Neural cell (in vitro differentiated cells): ENCODE measurements at regions not wholly inside any gene's neighbourhood (a gene's known extent, or its start where the extent isn't known, plus 50 kb on each side); places are given as distances from the start of the nearest gene placed in this dataset.

Experiments used
- H2AFZ ChIP-seq: fragments of 200-600, 300-800 bp; sonication (generic), shearing (Covaris generic); 2 replicates; pipeline ENCODE4 v1.6.0; 2014; ENCODE audit warnings: low read depth, mild to moderate bottlenecking, antibody characterized with exemption, low read length, moderate library complexity
- H3F3A ChIP-seq: fragments of 200-600 bp; shearing (Covaris generic); 2 replicates; pipeline ENCODE4 v1.6.1; 2016; ENCODE audit warnings: mild to moderate bottlenecking, moderate library complexity, mixed read lengths, antibody characterized with exemption, low read length; ENCODE audit not compliant: insufficient read depth, poor library complexity, severe bottlenecking
- H3K27ac ChIP-seq: fragments of 200-600, 300-800 bp; sonication (generic), shearing (Covaris generic); 2 replicates; pipeline ENCODE4 v1.5.1; 2014; ENCODE audit warnings: mild to moderate bottlenecking, low read length, moderate library complexity
- H3K27me3 ChIP-seq: fragments of 300-800, 200-600 bp; sonication (generic), shearing (Covaris generic); 2 replicates; pipeline ENCODE4 v1.6.0; 2014; ENCODE audit warnings: mild to moderate bottlenecking, low read depth, low read length, moderate library complexity; ENCODE audit not compliant: insufficient read depth
- H3K36me3 ChIP-seq: fragments of 300-800, 200-600 bp; sonication (generic), shearing (Covaris generic); 2 replicates; pipeline ENCODE4 v1.5.1; 2014; ENCODE audit warnings: mild to moderate bottlenecking, antibody characterized with exemption, low read length, moderate library complexity; ENCODE audit not compliant: insufficient read depth
- H3K4me2 ChIP-seq: fragments of 300-800, 200-600 bp; sonication (generic), shearing (Covaris generic); 2 replicates; pipeline ENCODE4 v1.6.0; 2014; ENCODE audit warnings: mild to moderate bottlenecking, low read length
- H3K4me3 ChIP-seq: fragments of 300-800, 200-600 bp; sonication (generic), shearing (Covaris generic); 2 replicates; pipeline ENCODE4 v1.5.1; 2014; ENCODE audit warnings: mild to moderate bottlenecking, low read length, moderate library complexity
- H3K79me2 ChIP-seq: fragments of 200-600 bp; shearing (Covaris generic); replicated peaks from 2 replicates; pipeline ENCODE4 v1.6.0; 2014; ENCODE audit warnings: mild to moderate bottlenecking, low read length, moderate library complexity; ENCODE audit not compliant: insufficient read depth
- H3K9ac ChIP-seq: fragments of 300-800, 200-600 bp; sonication (generic), shearing (Covaris generic); 2 replicates; pipeline ENCODE4 v1.6.1; 2016; ENCODE audit warnings: mild to moderate bottlenecking, low read length, mixed read lengths
- H3K9me2 ChIP-seq: fragments of 200-600 bp; shearing (Covaris generic); 2 replicates; pipeline ENCODE4 v1.6.1; 2016; ENCODE audit warnings: mild to moderate bottlenecking, low read length, mixed read lengths; ENCODE audit not compliant: insufficient read depth
- H3K9me3 ChIP-seq: fragments of 200-600, 300-800 bp; sonication (generic), shearing (Covaris generic); 2 replicates; pipeline ENCODE4 v1.6.1; 2016; ENCODE audit warnings: mild to moderate bottlenecking, mixed run types, low read length, moderate library complexity, mixed read lengths
- H4K20me1 ChIP-seq: fragments of 200-600 bp; shearing (Covaris generic); 2 replicates; pipeline ENCODE4 v1.6.1; 2016; ENCODE audit warnings: mild to moderate bottlenecking, mixed run types; ENCODE audit not compliant: insufficient read depth
- CTCF ChIP-seq: fragments of 450-650 bp; IDR thresholded peaks from 2 replicates; pipeline ENCODE4 v1.5.1; 2014; ENCODE audit warnings: antibody characterized with exemption, mild to moderate bottlenecking, moderate library complexity; ENCODE audit not compliant: poor library complexity, severe bottlenecking
- EP300 ChIP-seq: fragments of 450-650 bp; conservative IDR thresholded peaks from 2 replicates; pipeline ENCODE4 v1.6.1; 2014; ENCODE audit warnings: antibody characterized with exemption, mild to moderate bottlenecking, moderate library complexity; ENCODE audit not compliant: poor library complexity, severe bottlenecking
- EZH2 ChIP-seq: fragments of 200-600, 300-800 bp; shearing (Covaris generic), sonication (generic); IDR thresholded peaks from 2 replicates; pipeline ENCODE4 v1.6.1; 2014; ENCODE audit warnings: antibody characterized with exemption, low read length, borderline replicate concordance, mild to moderate bottlenecking; ENCODE audit not compliant: insufficient read depth, poor library complexity, severe bottlenecking
- MXI1 ChIP-seq: fragments of 450-650 bp; conservative IDR thresholded peaks from 2 replicates; pipeline ENCODE4 v1.6.1; 2014; ENCODE audit warnings: antibody characterized with exemption, mild to moderate bottlenecking; ENCODE audit not compliant: poor library complexity, severe bottlenecking
- POLR2AphosphoS5 ChIP-seq: IDR thresholded peaks from 2 replicates; pipeline ENCODE4 v1.6.1; 2012
- RAD21 ChIP-seq: fragments of 450-650 bp; conservative IDR thresholded peaks from 2 replicates; pipeline ENCODE4 v1.6.1; 2014; ENCODE audit warnings: antibody characterized with exemption, mild to moderate bottlenecking, moderate library complexity
- REST ChIP-seq: IDR thresholded peaks from 2 replicates; pipeline ENCODE4 v1.6.1; 2012; ENCODE audit warnings: borderline replicate concordance
- SMC3 ChIP-seq: fragments of 450-650 bp; conservative IDR thresholded peaks from 2 replicates; pipeline ENCODE4 v1.6.1; 2014; ENCODE audit warnings: antibody characterized with exemption, mild to moderate bottlenecking, moderate library complexity; ENCODE audit not compliant: poor library complexity
- TAF1 ChIP-seq: IDR thresholded peaks from 2 replicates; pipeline ENCODE4 v1.6.1; 2012; ENCODE audit warnings: low read depth

GRCh38 chr1:181989261-181989920, 72.1 kb downstream of the ZNF648 start:
- no peak overlapping the region for H3K4me2 ChIP-seq
- H3K27ac ChIP-seq = no peak overlapping the region
- no peaks in the 10 kb centered on the region for H3K36me3 ChIP-seq

GRCh38 chr1:181987996-181988395, 73.5 kb downstream of the ZNF648 start:
- no peak overlapping the region for H3K27ac ChIP-seq
- H3K9ac ChIP-seq = no peak overlapping the region
- H3K4me2 ChIP-seq = no peak overlapping the region
- H3K9me2 ChIP-seq = no peaks in the 10 kb centered on the region
- no peak overlapping the region for H3K4me3 ChIP-seq
- no peaks in the 10 kb centered on the region for H3K27me3 ChIP-seq
- H2AFZ ChIP-seq = no peak overlapping the region
- H3K9me3 ChIP-seq = no peaks in the 10 kb centered on the region
- no peaks in the 10 kb centered on the region for H4K20me1 ChIP-seq
- no peaks in the 10 kb centered on the region for H3K79me2 ChIP-seq
- no peaks in the 10 kb centered on the region for H3K36me3 ChIP-seq
- H3F3A ChIP-seq = no peaks in the 10 kb centered on the region
- no peak for TF ChIP-seq MXI1
- no peak for TF ChIP-seq POLR2AphosphoS5
- TF ChIP-seq EP300 = no peak
- TF ChIP-seq TAF1 = no peak
- no peak for TF ChIP-seq CTCF
- no peak for TF ChIP-seq SMC3
- TF ChIP-seq EZH2 = no peak
- TF ChIP-seq RAD21 = no peak

More at GRCh38 chr1:181989261-181989920, 72.1 kb downstream of the ZNF648 start:
- Histone ChIP-seq H3F3A (no peaks in the 10 kb centered on the region), H4K20me1 (no peaks in the 10 kb centered on the region), H3K79me2 (no peaks in the 10 kb centered on the region), H3K9me3 (no peaks in the 10 kb centered on the region), H3K9me2 (no peaks in the 10 kb centered on the region), H3K9ac (no peak overlapping the region), H3K27me3 (no peaks in the 10 kb centered on the region), H2AFZ (no peak overlapping the region), H3K4me3 (no peak overlapping the region)
- TF ChIP-seq RAD21 (no peak), POLR2AphosphoS5 (no peak), REST (no peak), MXI1 (no peak), TAF1 (no peak), EP300 (no peak), EZH2 (no peak), CTCF (no peak), SMC3 (no peak)
